ENCODE measurements at regions not wholly inside any gene's neighbourhood (a gene's known extent, or its start where the extent isn't known, plus 50 kb on each side); places are given as distances from the start of the nearest gene placed in this dataset.

- no peak for TF ChIP-seq REST (IDR thresholded peaks at IDR 0.05; ENCODE audit: insufficient read depth in 1 of 2, low read depth in 2 of 2, low read length in 2 of 2)
- TF ChIP-seq TAF1 (IDR thresholded peaks at IDR 0.05; ENCODE audit: borderline replicate concordance, insufficient read depth, low read length) = no peak
- no peak for TF ChIP-seq SIN3A (IDR thresholded peaks at IDR 0.05; ENCODE audit: borderline replicate concordance, insufficient read depth, low read length)
- no peak for TF ChIP-seq POLR2AphosphoS5 (IDR thresholded peaks at IDR 0.05; ENCODE audit: low read depth, low read length)
- TF ChIP-seq FOXP2 (optimal IDR thresholded peaks at IDR 0.05; ENCODE audit: borderline replicate concordance, extremely low read depth, extremely low read length, insufficient read depth) = no peak
These were observed 171.0 kb downstream of the CYP26B1 start for GRCh38 chr2:71976685-71977084.

GRCh38 chr2:71974846-71975245 lies 172.8 kb downstream of the CYP26B1 start:
- TF ChIP-seq TAF1 (IDR thresholded peaks at IDR 0.05; ENCODE audit: borderline replicate concordance, insufficient read depth, low read length) (no peak), SIN3A (IDR thresholded peaks at IDR 0.05; ENCODE audit: borderline replicate concordance, insufficient read depth, low read length) (no peak), FOXP2 (optimal IDR thresholded peaks at IDR 0.05; ENCODE audit: borderline replicate concordance, extremely low read depth, extremely low read length, insufficient read depth) (no peak), REST (IDR thresholded peaks at IDR 0.05; ENCODE audit: insufficient read depth in 1 of 2, low read depth in 2 of 2, low read length in 2 of 2) (no peak), POLR2AphosphoS5 (IDR thresholded peaks at IDR 0.05; ENCODE audit: low read depth, low read length) (no peak)

- TF ChIP-seq REST (IDR thresholded peaks at IDR 0.05; ENCODE audit: insufficient read depth in 1 of 2, low read depth in 2 of 2, low read length in 2 of 2) = no peak
- TF ChIP-seq POLR2AphosphoS5 (IDR thresholded peaks at IDR 0.05; ENCODE audit: low read depth, low read length) = no peak
- TF ChIP-seq TAF1 (IDR thresholded peaks at IDR 0.05; ENCODE audit: borderline replicate concordance, insufficient read depth, low read length) = no peak
- no peak for TF ChIP-seq FOXP2 (optimal IDR thresholded peaks at IDR 0.05; ENCODE audit: borderline replicate concordance, extremely low read depth, extremely low read length, insufficient read depth)
- no peak for TF ChIP-seq SIN3A (IDR thresholded peaks at IDR 0.05; ENCODE audit: borderline replicate concordance, insufficient read depth, low read length)
These were observed 176.2 kb downstream of the CYP26B1 start for GRCh38 chr2:71971493-71971892.

GRCh38 chr2:71965530-71965929 lies 182.1 kb downstream of the CYP26B1 start:
- no peak for TF ChIP-seq REST (IDR thresholded peaks at IDR 0.05; ENCODE audit: insufficient read depth in 1 of 2, low read depth in 2 of 2, low read length in 2 of 2)
- no peak for TF ChIP-seq POLR2AphosphoS5 (IDR thresholded peaks at IDR 0.05; ENCODE audit: low read depth, low read length)
- TF ChIP-seq SIN3A (IDR thresholded peaks at IDR 0.05; ENCODE audit: borderline replicate concordance, insufficient read depth, low read length) = no peak
- TF ChIP-seq TAF1 (IDR thresholded peaks at IDR 0.05; ENCODE audit: borderline replicate concordance, insufficient read depth, low read length) = no peak
- no peak for TF ChIP-seq FOXP2 (optimal IDR thresholded peaks at IDR 0.05; ENCODE audit: borderline replicate concordance, extremely low read depth, extremely low read length, insufficient read depth)
